Activated T-cell treated with anti-CD3 and anti-CD28 coated beads, Interleukin-2, amount 50 U/mL, for 24 hours (primary cell): ENCODE measurements at regions not wholly inside any gene's neighbourhood (a gene's known extent, or its start where the extent isn't known, plus 50 kb on each side); places are given as distances from the start of the nearest gene placed in this dataset.

Source experiments
- DNase-seq: peaks from one replicate; pipeline ENCODE4 v3.0.0-alpha.2; 2020
- H3K27ac Mint-ChIP-seq: 2 replicates; pipeline ENCODE4 v1.8.0; 2020; ENCODE audit warnings: mild to moderate bottlenecking, mixed read lengths
- H3K27me3 Mint-ChIP-seq: 2 replicates; pipeline ENCODE4 v1.8.0; 2020; ENCODE audit warnings: mixed read lengths
- H3K36me3 Mint-ChIP-seq: 2 replicates; pipeline ENCODE4 v1.8.0; 2020; ENCODE audit warnings: low read depth, mixed read lengths
- H3K4me1 Mint-ChIP-seq: 2 replicates; pipeline ENCODE4 v1.8.0; 2020; ENCODE audit warnings: low read depth, mixed read lengths
- H3K4me3 Mint-ChIP-seq: 2 replicates; pipeline ENCODE4 v1.8.0; 2020; ENCODE audit warnings: mild to moderate bottlenecking, moderate library complexity, mixed read lengths
- H3K9me3 Mint-ChIP-seq: 2 replicates; pipeline ENCODE4 v1.8.0; 2020; ENCODE audit warnings: mixed read lengths

DNA sequence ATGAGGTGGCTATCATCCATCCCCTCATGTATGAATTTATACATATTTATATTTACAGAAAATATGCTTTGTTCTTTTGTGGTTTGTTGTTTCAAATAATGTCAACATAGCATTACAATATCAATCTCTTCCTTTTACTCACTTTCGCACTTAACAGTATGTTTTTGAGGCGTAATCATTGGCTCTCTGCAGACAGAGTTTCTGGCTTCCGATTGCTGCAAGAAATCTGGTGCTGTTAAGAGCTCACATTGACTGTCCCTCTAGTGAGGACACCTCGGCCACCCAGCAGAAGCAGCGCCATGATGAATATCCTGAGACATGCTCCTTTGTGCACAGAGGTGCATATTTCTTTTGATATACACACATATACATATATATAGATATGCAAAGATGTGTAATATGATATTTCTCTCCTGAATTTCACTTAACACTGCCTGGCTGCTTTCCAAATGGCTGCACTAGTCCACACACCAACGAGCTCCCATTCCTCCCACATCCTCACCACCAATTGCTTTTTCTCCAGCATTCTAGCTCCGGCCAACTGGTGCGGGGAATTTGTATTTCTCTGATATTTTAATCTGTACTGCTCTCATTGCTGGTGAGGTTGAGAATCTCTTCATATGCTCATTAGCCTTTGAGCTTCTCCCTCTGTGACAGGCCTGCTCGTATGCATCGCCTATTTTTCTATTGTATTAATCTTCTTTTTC lies 248.4 kb downstream of the SIPA1L2 start:
- no peak overlapping the region for H3K27ac Mint-ChIP-seq
- H3K36me3 Mint-ChIP-seq, result no peaks in the 10 kb centered on the region
- H3K4me3 Mint-ChIP-seq, result no peak overlapping the region
- H3K9me3 Mint-ChIP-seq, result no peaks in the 10 kb centered on the region
- H3K4me1 Mint-ChIP-seq, result peaks cover 3% of the 10 kb centered on the region
- no peak for DNase-seq
- H3K27me3 Mint-ChIP-seq, result peaks cover 6% of the 10 kb centered on the region

DNA sequence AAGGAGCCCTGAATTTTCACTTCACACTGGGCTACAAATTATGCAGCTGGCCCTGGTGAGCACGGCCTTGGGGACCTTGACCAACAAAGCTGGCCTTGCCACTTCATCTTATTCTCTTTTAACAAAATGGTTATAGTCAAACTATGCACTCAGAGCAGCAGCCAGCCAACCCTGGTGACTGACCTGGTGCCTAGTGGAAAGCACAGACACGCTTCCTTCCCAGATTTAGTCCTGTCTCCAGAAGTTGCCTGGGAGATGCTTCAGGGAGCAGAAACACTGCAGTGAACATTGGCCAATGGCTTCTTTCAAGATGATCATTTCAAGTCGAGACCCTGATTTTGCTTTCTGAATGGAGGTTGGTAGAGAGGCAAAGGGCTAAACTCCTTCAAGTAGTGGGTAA lies 249.3 kb downstream of the SIPA1L2 start:
- H3K4me3 Mint-ChIP-seq, result no peak overlapping the region
- no peaks in the 10 kb centered on the region for H3K9me3 Mint-ChIP-seq
- H3K36me3 Mint-ChIP-seq, result no peaks in the 10 kb centered on the region
- H3K27ac Mint-ChIP-seq, result no peak overlapping the region
- H3K4me1 Mint-ChIP-seq, result peaks cover 3% of the 10 kb centered on the region
- peaks cover 6% of the 10 kb centered on the region for H3K27me3 Mint-ChIP-seq
- DNase-seq, result no peak

DNA sequence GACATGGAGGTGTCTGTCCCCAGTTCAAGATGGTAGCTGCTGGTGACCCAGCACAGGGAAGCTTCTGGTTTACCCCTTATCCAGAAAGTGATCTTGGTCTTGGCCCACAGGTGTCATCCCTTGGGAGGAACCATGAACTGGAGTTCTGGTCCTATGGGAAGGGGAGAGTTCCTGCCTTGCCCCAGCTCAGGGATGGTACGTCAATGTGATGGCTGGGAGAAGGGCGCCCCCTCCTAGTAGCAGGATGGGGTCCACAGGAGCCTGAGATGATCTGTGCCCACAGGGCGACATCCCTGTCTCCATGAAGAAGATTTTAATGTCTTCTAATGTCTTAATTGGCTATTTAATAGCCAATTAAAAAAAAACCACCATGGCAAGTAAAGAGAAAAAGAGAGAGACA lies 249.8 kb downstream of the SIPA1L2 start:
- H3K27me3 Mint-ChIP-seq, result peaks cover 6% of the 10 kb centered on the region
- H3K4me3 Mint-ChIP-seq, result no peak overlapping the region
- peaks cover 3% of the 10 kb centered on the region for H3K4me1 Mint-ChIP-seq

DNA sequence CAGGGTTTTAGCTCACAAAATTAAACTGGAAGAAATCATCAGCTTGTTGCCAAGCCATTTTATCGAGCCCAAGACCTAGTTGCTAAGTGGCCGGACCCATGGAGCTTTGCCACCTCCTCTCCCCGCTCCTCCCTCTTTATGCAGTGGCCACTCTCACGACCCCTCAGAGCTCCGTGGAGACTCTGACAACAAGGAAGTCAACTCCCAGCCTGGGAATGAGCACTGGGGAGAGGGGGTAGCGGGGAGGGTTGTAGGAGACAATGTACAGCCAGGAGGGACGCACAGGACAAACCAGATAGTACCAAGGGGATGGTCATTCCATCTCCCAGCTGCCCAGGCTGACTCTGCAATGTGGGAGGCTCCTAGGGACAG lies 250.9 kb downstream of the SIPA1L2 start:
- no peak for DNase-seq
- Mint-ChIP-seq H3K9me3 (no peaks in the 10 kb centered on the region), H3K4me3 (no peak overlapping the region), H3K27ac (no peak overlapping the region), H3K36me3 (no peaks in the 10 kb centered on the region), H3K27me3 (peaks cover 6% of the 10 kb centered on the region), H3K4me1 (peaks cover 3% of the 10 kb centered on the region)

More for the DNA sequence above, 249.8 kb downstream of the SIPA1L2 start:
- no peak for DNase-seq
- H3K36me3 Mint-ChIP-seq, result no peaks in the 10 kb centered on the region
- H3K9me3 Mint-ChIP-seq, result no peaks in the 10 kb centered on the region
- no peak overlapping the region for H3K27ac Mint-ChIP-seq

DNA sequence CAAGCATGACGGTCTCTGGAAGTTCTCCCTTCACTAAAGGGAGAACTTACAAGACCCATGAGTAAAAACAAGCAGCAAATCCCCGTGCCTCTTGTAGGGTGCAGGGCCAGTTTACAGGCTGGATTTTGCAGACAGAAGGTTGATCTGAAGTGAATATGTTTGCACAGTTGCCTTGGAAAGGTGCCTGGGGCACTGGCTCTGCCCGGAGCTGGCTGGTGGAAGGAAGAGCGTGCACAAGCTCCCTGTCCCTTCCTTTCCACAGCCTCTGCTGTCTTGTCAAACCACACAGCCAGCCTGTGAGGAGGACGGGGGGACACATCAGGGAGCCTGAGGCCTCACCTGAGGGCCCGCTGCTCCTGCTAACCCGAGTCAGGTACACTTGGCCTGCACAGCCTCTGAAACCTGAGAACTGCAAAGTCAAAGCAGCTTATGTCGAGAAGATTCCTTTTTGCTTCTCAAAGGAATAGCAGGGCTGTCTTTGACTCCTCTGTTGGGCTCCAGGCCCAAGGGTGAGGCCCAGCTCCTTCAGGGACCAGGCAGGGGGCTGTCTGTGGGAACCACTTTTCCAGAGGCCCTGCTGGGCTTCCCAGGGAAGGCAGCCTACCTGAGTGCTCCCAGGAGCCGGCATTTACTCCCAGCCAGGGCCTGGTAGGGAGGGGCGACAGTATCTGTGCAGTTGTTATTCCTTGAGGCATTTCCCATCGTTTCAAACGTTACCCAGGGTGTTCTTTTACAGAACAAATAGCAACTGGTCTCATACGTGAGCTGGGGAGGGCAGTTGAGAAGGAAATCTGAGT lies 251.5 kb downstream of the SIPA1L2 start:
- no peak overlapping the region for H3K27ac Mint-ChIP-seq
- peaks cover 3% of the 10 kb centered on the region for H3K4me1 Mint-ChIP-seq
- DNase-seq, result no peak
- H3K4me3 Mint-ChIP-seq, result no peak overlapping the region
- no peaks in the 10 kb centered on the region for H3K36me3 Mint-ChIP-seq
- H3K27me3 Mint-ChIP-seq, result peaks cover 6% of the 10 kb centered on the region
- no peaks in the 10 kb centered on the region for H3K9me3 Mint-ChIP-seq

DNA sequence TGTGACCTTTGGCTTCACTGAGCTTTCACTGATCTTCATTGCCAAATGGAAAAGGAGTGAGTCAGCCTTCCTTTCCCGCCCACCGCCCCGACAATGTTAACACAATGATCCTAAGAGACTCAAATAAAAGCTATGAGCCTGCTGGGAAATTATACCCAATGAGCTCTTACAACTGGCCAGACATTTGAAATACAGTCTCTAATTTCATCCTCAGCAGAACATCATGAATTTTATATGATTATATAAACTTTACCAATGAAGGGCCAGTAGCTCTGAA lies 252.5 kb downstream of the SIPA1L2 start:
- Mint-ChIP-seq H3K9me3 (no peaks in the 10 kb centered on the region), H3K36me3 (no peaks in the 10 kb centered on the region), H3K27me3 (peaks cover 4% of the 10 kb centered on the region), H3K4me1 (peaks cover 3% of the 10 kb centered on the region), H3K27ac (no peak overlapping the region), H3K4me3 (no peak overlapping the region)
- DNase-seq, result no peak

DNA sequence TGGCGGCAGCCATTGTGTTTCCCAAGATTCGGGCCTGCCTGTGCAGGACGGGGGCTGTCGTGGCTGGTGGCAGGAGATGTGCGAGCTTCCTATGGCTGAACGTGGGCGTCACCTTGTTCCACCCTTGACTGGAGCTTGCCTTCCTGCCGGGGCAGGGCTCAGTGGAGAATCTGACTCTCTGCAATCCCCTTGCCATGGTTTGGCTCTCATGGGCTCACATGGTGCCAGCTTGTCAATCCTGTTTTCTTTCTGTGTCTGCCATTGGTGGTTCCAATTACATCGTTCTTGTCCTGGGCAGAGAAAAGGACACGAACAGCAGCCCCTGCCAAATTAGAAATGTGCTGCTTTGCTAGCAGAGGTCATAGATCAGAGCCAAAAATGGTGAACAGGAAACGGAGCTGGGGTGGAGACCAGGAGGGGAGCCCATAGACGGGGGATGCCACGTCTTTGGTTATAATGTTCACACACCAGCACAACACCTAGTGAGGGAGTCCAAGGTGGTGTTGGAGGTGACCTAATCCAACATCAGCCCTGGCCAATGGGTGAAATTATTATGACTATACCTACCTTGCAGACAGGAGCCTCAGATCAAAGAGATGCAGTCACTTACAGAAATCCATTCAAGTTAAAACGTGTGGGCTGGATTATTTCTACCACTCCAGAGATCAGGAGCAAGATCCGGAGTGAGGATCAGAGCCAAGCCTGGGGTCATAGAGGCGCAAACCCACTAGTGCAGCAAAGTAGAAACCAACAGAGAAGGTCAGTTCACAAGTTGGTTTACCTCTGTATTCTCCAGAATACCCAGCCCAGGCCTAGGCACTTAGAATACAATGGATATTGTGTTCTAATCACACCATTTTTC lies 253.1 kb downstream of the SIPA1L2 start:
- Mint-ChIP-seq H3K4me3 (no peak overlapping the region), H3K36me3 (no peaks in the 10 kb centered on the region), H3K27me3 (peaks cover 4% of the 10 kb centered on the region), H3K4me1 (peaks cover 3% of the 10 kb centered on the region), H3K27ac (no peak overlapping the region), H3K9me3 (no peaks in the 10 kb centered on the region)
- no peak for DNase-seq

DNA sequence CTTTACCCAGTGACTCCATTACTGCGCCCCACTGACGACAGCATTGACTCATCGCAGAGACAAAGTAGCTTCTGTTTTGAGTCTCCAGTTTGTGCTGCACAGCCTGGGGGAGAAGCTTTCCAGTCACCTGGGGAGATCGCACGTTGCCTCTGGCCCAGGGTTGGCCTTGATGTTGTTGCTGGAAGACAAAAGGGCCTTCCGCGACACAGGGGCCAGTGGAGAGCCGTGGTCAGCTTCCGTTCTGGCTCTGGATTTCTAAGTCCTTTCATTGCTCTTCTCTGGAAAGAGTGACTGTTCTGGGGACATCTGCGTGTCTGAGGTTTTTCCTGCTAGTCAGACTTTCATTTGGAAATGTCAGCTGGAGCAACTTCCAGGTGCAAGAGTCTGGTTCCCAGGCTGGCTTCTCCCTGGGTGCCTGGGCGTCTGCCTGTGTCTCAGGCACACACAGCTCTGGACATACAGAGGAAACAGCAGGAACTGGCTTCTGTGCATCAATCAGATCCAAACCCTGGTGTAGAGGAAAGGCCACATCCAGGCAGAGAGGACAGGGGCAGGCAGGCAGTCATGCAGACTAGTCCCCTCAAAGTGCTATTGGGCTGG lies 257.0 kb downstream of the SIPA1L2 start:
- Mint-ChIP-seq H3K9me3 (no peaks in the 10 kb centered on the region), H3K27ac (no peak overlapping the region), H3K4me1 (peaks cover 3% of the 10 kb centered on the region), H3K36me3 (no peaks in the 10 kb centered on the region), H3K4me3 (no peak overlapping the region), H3K27me3 (no peaks in the 10 kb centered on the region)
- DNase-seq, result no peak

DNA sequence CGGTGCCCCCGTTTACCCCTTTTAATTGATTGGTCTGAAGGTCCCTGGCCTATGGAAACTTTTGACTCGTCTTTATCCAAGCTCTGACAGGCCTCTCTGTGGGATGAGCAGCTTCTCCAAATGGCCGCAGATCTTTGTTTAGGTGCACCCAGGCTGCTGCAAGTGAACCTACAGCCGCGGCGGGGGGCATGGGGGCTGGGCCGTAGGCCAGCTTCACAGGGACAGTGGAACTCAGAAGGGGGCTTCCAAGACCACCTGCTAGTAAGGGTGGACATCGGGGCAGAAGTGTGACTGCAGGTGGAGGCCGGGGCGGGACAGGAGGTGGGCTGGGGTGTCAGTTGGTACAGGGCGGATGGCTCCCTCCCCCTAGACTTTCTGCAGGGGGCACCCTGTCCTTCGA lies 257.5 kb downstream of the SIPA1L2 start:
- peaks cover 2% of the 10 kb centered on the region for H3K4me1 Mint-ChIP-seq
- no peaks in the 10 kb centered on the region for H3K27me3 Mint-ChIP-seq
- DNase-seq, result no peak
- no peak overlapping the region for H3K27ac Mint-ChIP-seq
- no peaks in the 10 kb centered on the region for H3K9me3 Mint-ChIP-seq
- no peaks in the 10 kb centered on the region for H3K36me3 Mint-ChIP-seq
- H3K4me3 Mint-ChIP-seq, result no peak overlapping the region

DNA sequence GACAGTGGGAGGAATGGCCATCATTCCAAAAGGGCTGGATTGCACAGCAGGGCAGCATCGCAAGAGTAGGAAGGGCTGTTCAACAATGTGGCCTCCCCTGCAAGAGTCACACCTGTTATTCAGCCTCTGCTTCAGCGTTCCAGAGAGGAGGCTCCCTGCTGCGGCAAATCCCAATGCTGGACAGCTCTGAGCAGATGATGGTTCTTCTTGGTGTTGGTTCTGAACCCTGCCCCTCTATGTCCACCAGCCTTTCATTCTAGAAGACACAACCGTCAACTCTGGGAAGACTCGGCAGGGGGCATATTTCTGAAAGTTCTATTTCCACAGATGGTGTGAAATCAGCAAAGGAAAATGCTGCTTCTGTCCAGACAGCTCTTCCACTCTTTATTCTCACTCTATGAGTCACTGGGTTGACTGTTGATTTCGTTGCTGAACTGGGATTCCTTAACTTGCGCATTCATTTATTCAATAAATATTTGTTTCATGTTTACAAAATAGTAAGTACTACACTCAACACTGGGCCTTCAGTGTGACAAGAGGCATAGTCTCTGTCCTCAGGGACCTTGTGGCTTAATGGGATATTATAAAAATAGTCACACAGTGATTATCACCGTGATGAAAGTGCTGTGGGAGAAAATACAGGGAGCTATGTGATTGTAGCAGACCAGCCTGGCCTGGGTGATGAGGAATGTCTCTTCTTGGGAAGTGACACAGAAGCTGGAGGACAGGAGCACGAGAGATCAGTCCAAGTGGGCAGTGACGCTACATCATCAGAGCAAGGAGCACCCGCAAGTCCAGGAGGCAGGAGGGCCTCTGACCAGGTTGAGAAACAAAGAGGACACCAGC lies 260.3 kb downstream of the SIPA1L2 start:
- H3K27me3 Mint-ChIP-seq, result no peaks in the 10 kb centered on the region
- no peaks in the 10 kb centered on the region for H3K36me3 Mint-ChIP-seq
- H3K9me3 Mint-ChIP-seq, result no peaks in the 10 kb centered on the region
- no peaks in the 10 kb centered on the region for H3K4me1 Mint-ChIP-seq
- H3K4me3 Mint-ChIP-seq, result no peak overlapping the region
- no peak for DNase-seq
- no peak overlapping the region for H3K27ac Mint-ChIP-seq

DNA sequence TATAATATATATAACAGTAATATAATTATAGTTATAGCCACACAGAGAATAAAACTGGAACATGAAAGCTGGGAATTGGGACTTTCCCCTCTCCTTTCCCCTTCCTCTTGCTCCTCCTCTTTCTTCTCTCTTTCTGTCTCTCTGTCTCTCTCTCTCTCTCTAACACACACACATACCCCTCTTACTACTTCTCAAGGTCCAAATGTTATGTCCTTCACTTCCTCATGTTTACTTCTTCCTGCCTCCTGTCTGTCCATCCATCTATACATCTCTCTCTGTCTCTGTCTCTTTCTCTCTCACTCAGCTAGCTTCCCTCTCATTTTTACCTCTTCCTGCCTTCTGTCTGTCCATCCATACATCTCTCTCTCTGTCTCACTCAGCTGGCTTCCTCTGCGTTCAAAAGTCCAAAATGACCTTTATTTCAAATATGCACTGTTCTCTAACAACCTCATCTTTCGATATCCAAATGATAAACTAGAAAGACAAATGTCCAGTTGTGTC lies 261.1 kb downstream of the SIPA1L2 start:
- no peak overlapping the region for H3K4me3 Mint-ChIP-seq
- no peaks in the 10 kb centered on the region for H3K27me3 Mint-ChIP-seq
- no peak for DNase-seq
- no peaks in the 10 kb centered on the region for H3K4me1 Mint-ChIP-seq
- no peak overlapping the region for H3K27ac Mint-ChIP-seq
- no peaks in the 10 kb centered on the region for H3K36me3 Mint-ChIP-seq
- no peaks in the 10 kb centered on the region for H3K9me3 Mint-ChIP-seq

DNA sequence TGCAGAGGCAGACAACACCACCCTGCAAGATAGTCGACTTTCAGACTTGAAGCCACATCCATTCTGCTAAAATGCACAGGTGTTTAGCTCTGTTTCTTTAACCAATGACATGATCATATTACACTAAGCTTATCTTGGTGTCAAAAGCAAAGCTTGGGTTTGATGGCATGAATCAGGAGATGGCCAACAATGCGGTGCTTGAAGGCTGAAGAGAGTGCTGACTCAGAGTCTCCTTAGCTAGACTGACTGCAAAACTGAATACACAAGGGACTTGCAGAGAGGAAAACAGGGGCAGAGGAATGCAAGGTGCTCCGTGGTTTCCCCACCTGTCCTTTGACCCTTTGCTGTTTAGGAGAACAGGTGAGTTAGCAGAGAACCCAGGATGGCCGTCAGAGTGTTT lies 262.6 kb downstream of the SIPA1L2 start:
- DNase-seq, result no peak

DNA sequence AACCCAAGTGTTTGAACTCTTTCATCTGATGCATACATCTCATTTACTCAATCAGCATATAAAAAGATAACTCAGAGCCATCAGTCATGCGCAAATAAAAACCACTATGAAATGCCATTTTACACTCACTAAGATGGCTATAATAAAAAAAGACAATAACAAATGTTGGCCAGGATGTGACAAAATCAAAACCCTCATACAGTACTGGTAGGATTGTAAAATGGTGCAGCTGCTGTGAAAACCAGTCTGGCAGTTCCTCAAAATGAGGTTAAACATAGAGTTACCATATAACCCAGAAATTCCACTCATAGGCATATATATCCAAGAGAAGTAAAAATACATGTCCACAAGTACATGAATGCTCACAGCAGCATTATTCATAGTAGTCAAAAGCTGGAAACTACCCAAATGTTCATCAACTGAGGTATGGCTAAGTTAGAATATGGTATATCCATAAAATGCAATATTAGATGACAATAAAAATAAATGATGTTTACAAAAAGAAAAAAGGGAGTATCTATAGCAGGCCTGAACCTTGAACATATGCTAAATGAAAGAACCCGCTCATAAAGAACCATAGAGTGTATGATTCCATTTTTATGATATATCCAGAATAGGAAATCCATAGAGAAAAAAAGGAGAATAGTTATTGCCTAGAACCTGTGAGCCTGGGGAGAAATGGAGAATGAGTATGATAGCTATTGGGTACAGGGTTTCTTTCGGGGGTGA lies 265.1 kb downstream of the SIPA1L2 start:
- no peak for DNase-seq
- Mint-ChIP-seq H3K4me1 (no peaks in the 10 kb centered on the region), H3K27ac (no peak overlapping the region), H3K36me3 (no peaks in the 10 kb centered on the region), H3K9me3 (no peaks in the 10 kb centered on the region), H3K4me3 (no peak overlapping the region), H3K27me3 (no peaks in the 10 kb centered on the region)

More for the DNA sequence above, 262.6 kb downstream of the SIPA1L2 start:
- no peaks in the 10 kb centered on the region for H3K4me1 Mint-ChIP-seq
- H3K27ac Mint-ChIP-seq, result no peak overlapping the region
- no peaks in the 10 kb centered on the region for H3K9me3 Mint-ChIP-seq
- H3K36me3 Mint-ChIP-seq, result no peaks in the 10 kb centered on the region
- no peak overlapping the region for H3K4me3 Mint-ChIP-seq
- no peaks in the 10 kb centered on the region for H3K27me3 Mint-ChIP-seq
